HL-60/S4 treated with retinoic acid at 250 ng/mL for 4 days and 3 days (cell line): ENCODE measurements at regions not wholly inside any gene's neighbourhood (a gene's known extent, or its start where the extent isn't known, plus 50 kb on each side); places are given as distances from the start of the nearest gene placed in this dataset.

ENCODE experiments used
- in situ Hi-C: fragments of 300-500 bp; cut with MboI; formaldehyde crosslinking; loops from 2 replicates; pipeline ENCODE4 v1.7.0; 2022; ENCODE audit warnings: low sequenced_read_pairs

GRCh38 chrX:4373791-4374190, 660.3 kb upstream of the PRKX start:
- in situ Hi-C loops, result no loop called here

GRCh38 chrX:4358577-4358976, 645.1 kb upstream of the PRKX start:
- in situ Hi-C loops, result no loop called here

GRCh38 chrX:4322916-4323315, 609.5 kb upstream of the PRKX start:
- in situ Hi-C loops, result no loop called here

GRCh38 chrX:4320436-4320947, 607.0 kb upstream of the PRKX start:
- in situ Hi-C loops, result no loop called here

- in situ Hi-C loops, result no loop called here
Observed at GRCh38 chrX:4315891-4316290, 602.4 kb upstream of the PRKX start.

- in situ Hi-C loops, result no loop called here
Observed at GRCh38 chrX:4314586-4314985, 601.1 kb upstream of the PRKX start.

GRCh38 chrX:4277122-4277521, 563.7 kb upstream of the PRKX start:
- in situ Hi-C loops, result no loop called here

GRCh38 chrX:4268676-4269075, 555.2 kb upstream of the PRKX start:
- in situ Hi-C loops, result no loop called here

GRCh38 chrX:4265036-4265435, 551.6 kb upstream of the PRKX start:
- in situ Hi-C loops, result no loop called here

- in situ Hi-C loops, result no loop called here
Observed at GRCh38 chrX:4263030-4263803, 549.8 kb upstream of the PRKX start.

GRCh38 chrX:4253092-4253491, 539.6 kb upstream of the PRKX start:
- in situ Hi-C loops, result no loop called here

- in situ Hi-C loops, result no loop called here
Observed at GRCh38 chrX:4249401-4249800, 536.0 kb upstream of the PRKX start.

- in situ Hi-C loops, result no loop called here
Observed at GRCh38 chrX:4243759-4244158, 530.3 kb upstream of the PRKX start.

- in situ Hi-C loops, result no loop called here
Observed at GRCh38 chrX:4240541-4241194, 527.2 kb upstream of the PRKX start.

- in situ Hi-C loops, result no loop called here
Observed at GRCh38 chrX:4239650-4240540, 526.4 kb upstream of the PRKX start.

GRCh38 chrX:4238916-4239315, 525.5 kb upstream of the PRKX start:
- in situ Hi-C loops, result no loop called here

- in situ Hi-C loops, result no loop called here
Observed at GRCh38 chrX:4225086-4225485, 511.6 kb upstream of the PRKX start.

- in situ Hi-C loops, result no loop called here
Observed at GRCh38 chrX:4206941-4207340, 493.5 kb upstream of the PRKX start.

- in situ Hi-C loops, result no loop called here
Observed at GRCh38 chrX:4197971-4198370, 484.5 kb upstream of the PRKX start.

- in situ Hi-C loops, result no loop called here
Observed at GRCh38 chrX:4193500-4194155, 480.2 kb upstream of the PRKX start.

- in situ Hi-C loops, result no loop called here
Observed at GRCh38 chrX:4186331-4186730, 472.9 kb upstream of the PRKX start.
